Fibroblast of lung (primary cell): ENCODE measurements at regions not wholly inside any gene's neighbourhood (a gene's known extent, or its start where the extent isn't known, plus 50 kb on each side); places are given as distances from the start of the nearest gene placed in this dataset.

Source experiments
- DNase-seq, 2 donors: peaks; one replicate each; pipeline versions ENCODE4 v3.0.0 to v3.0.0-alpha.2; 2010; ENCODE audit warnings: low read depth in 2 of 2
- H2AFZ ChIP-seq: 2 replicates; pipeline ENCODE4 v1.5.1; 2012; ENCODE audit warnings: low read length, control low read depth, inconsistent platforms
- H3K27ac ChIP-seq: 2 replicates; pipeline ENCODE4 v1.5.1; 2011; ENCODE audit warnings: low read length, control low read depth; ENCODE audit not compliant: insufficient read depth
- H3K27me3 ChIP-seq: 2 replicates; pipeline ENCODE4 v1.5.1; 2011; ENCODE audit warnings: mild to moderate bottlenecking, low read length; ENCODE audit not compliant: control insufficient read depth, insufficient read depth
- H3K36me3 ChIP-seq: 2 replicates; pipeline ENCODE4 v1.5.1; 2011; ENCODE audit warnings: low read length; ENCODE audit not compliant: control insufficient read depth, insufficient read depth
- H3K4me1 ChIP-seq: 2 replicates; pipeline ENCODE4 v1.5.1; 2011; ENCODE audit warnings: low read length; ENCODE audit not compliant: control insufficient read depth, insufficient read depth; ENCODE audit errors: extremely low read depth
- H3K4me2 ChIP-seq: 2 replicates; pipeline ENCODE4 v1.5.1; 2011; ENCODE audit warnings: low read length, control low read depth; ENCODE audit not compliant: insufficient read depth; ENCODE audit errors: extremely low read depth
- H3K4me3 ChIP-seq, 4 experiments: fragments of 200-600 bp in 1 of 4; sonication (generic) in 1 of 4; replicated peaks in 1 of 4; 2 replicates each; pipeline ENCODE4 v1.5.1; 2011 to 2016; ENCODE audit warnings: low read length in 4 of 4, low read depth in 3 of 4, mild to moderate bottlenecking in 3 of 4, control low read depth in 2 of 4, inconsistent platforms in 1 of 4, mixed read lengths in 1 of 4; ENCODE audit not compliant: insufficient read depth in 1 of 4; ENCODE audit errors: control extremely low read depth in 1 of 4
- H3K79me2 ChIP-seq: 2 replicates; pipeline ENCODE4 v1.5.1; 2012; ENCODE audit warnings: mild to moderate bottlenecking, low read length, inconsistent platforms; ENCODE audit not compliant: control insufficient read depth, insufficient read depth
- H3K9ac ChIP-seq: 2 replicates; pipeline ENCODE4 v1.5.1; 2011; ENCODE audit warnings: mild to moderate bottlenecking, low read length, control low read depth; ENCODE audit not compliant: insufficient read depth
- H3K9me3 ChIP-seq: 2 replicates; pipeline ENCODE4 v1.5.1; 2012; ENCODE audit warnings: low read depth, low read length; ENCODE audit not compliant: control insufficient read depth, insufficient read depth
- H4K20me1 ChIP-seq: 2 replicates; pipeline ENCODE4 v1.5.1; 2011; ENCODE audit warnings: low read length; ENCODE audit not compliant: control insufficient read depth, insufficient read depth; ENCODE audit errors: extremely low read depth
- EZH2 ChIP-seq: IDR thresholded peaks from 2 replicates; pipeline ENCODE4 v1.5.1; 2012; ENCODE audit warnings: low read length, control low read depth, mild to moderate bottlenecking; ENCODE audit errors: missing control alignments
- TF ChIP-seq, protein P1 (sequence below), 2 donors: IDR thresholded peaks in 1 of 2; conservative IDR thresholded peaks in 1 of 2; 1 replicate in 1 of 2; 2 replicates in 1 of 2; pipeline ENCODE4 v1.5.1; 2011 to 2012; ENCODE audit warnings: low read length in 2 of 2, control low read depth in 1 of 2, inconsistent platforms in 1 of 2, low read depth in 1 of 2, mild to moderate bottlenecking in 1 of 2

DNA sequence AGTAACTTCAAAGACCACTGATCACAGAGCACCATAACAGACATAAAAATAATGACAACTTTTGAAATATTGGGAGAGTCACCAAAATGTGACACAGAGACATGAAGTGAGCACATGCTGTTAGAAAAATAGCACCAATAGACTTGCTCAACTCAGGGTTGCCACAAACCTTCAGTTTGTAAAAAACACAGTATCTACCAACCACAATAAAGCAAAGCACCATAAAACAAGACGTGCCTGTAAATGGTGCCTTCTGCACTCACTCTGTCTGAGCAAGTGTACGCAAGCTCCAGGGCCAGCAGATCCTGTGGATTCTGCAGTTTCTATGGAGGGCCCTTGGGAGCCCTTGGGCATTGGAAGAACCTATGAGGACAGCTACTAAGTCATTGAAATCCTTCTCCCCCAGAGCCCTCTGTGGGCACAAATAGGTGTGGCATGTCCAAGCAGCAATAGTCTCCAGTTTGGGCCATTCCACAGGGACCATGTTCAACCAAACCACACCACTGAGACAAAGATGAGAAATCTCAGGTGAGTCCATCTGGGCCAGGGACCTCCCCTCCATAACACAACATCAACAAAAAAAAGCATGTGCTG lies 116.9 kb upstream of the RAB4A start:
- H3K9ac ChIP-seq = no peak overlapping the region
- TF ChIP-seq, protein P1, sequence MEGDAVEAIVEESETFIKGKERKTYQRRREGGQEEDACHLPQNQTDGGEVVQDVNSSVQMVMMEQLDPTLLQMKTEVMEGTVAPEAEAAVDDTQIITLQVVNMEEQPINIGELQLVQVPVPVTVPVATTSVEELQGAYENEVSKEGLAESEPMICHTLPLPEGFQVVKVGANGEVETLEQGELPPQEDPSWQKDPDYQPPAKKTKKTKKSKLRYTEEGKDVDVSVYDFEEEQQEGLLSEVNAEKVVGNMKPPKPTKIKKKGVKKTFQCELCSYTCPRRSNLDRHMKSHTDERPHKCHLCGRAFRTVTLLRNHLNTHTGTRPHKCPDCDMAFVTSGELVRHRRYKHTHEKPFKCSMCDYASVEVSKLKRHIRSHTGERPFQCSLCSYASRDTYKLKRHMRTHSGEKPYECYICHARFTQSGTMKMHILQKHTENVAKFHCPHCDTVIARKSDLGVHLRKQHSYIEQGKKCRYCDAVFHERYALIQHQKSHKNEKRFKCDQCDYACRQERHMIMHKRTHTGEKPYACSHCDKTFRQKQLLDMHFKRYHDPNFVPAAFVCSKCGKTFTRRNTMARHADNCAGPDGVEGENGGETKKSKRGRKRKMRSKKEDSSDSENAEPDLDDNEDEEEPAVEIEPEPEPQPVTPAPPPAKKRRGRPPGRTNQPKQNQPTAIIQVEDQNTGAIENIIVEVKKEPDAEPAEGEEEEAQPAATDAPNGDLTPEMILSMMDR (conservative IDR thresholded peaks at IDR 0.05 in 1 of 2, IDR thresholded peaks at IDR 0.05 in 1 of 2; ENCODE audit: low read depth in 1 of 2, low read length in 2 of 2) = no peak
- no peak for TF ChIP-seq EZH2
- H3K4me3 ChIP-seq = no peak overlapping the region
- no peaks in the 10 kb centered on the region for H3K36me3 ChIP-seq
- no peaks in the 10 kb centered on the region for H3K79me2 ChIP-seq
- no peaks in the 10 kb centered on the region for H3K9me3 ChIP-seq
- H3K27ac ChIP-seq = no peak overlapping the region
- no peaks in the 10 kb centered on the region for H3K27me3 ChIP-seq
- H4K20me1 ChIP-seq = no peaks in the 10 kb centered on the region
- H2AFZ ChIP-seq = no peak overlapping the region
- H3K4me2 ChIP-seq = no peak overlapping the region
- no peaks in the 10 kb centered on the region for H3K4me1 ChIP-seq
- DNase-seq = no peak

DNA sequence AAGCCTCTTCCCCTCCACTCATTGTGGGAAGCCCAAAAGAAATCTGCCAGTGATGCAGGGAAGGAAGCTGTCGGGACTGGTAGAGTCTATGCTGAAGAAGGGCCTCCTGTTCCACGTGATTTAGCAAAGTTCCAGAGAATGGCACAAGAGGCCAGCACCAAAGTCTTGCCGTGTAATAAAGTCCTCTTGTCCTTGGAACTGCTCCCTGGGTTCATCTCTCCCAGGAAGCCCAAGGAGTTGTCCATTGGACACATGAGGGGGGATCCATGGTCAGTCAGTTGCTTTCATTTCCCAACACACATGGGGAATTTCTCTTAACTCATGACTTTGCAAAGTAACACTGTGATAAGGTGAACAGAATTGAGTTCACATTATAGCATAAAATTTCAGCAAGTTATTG lies 116.1 kb upstream of the RAB4A start:
- Histone ChIP-seq H3K4me2 (no peak overlapping the region), H3K79me2 (no peaks in the 10 kb centered on the region), H4K20me1 (no peaks in the 10 kb centered on the region), H3K27me3 (no peaks in the 10 kb centered on the region), H3K36me3 (no peaks in the 10 kb centered on the region), H3K9ac (no peak overlapping the region), H3K4me1 (no peaks in the 10 kb centered on the region), H3K4me3 (no peak overlapping the region), H2AFZ (no peak overlapping the region), H3K27ac (no peak overlapping the region), H3K9me3 (no peaks in the 10 kb centered on the region)
- no peak for DNase-seq
- TF ChIP-seq, protein P1 (conservative IDR thresholded peaks at IDR 0.05 in 1 of 2, IDR thresholded peaks at IDR 0.05 in 1 of 2; ENCODE audit: low read depth in 1 of 2, low read length in 2 of 2) = no peak
- TF ChIP-seq EZH2 = no peak

DNA sequence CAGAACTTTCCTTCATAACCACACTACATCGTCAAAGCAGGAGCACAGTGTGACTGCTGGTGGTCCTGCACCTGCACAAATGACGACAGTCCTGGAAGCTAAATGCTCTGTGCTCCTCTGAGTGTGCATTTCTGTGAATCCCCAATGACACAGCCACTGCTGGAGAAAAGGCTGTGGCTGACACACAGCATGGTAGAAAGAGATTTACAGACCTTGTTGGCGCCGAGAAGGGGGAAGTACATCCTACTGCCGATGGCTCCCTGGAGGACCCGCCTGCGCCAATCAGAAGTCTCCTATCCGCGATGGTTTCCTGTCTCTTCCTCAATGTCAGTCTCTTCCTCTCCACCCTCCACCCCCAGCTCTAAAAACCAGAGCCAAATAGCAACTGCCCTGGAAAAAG lies 115.4 kb upstream of the RAB4A start:
- H4K20me1 ChIP-seq = no peaks in the 10 kb centered on the region
- no peak overlapping the region for H3K27ac ChIP-seq
- no peaks in the 10 kb centered on the region for H3K79me2 ChIP-seq
- H3K9me3 ChIP-seq = no peaks in the 10 kb centered on the region
- no peak overlapping the region for H2AFZ ChIP-seq
- no peak overlapping the region for H3K4me2 ChIP-seq
- no peak for DNase-seq
- no peaks in the 10 kb centered on the region for H3K4me1 ChIP-seq
- H3K27me3 ChIP-seq = no peaks in the 10 kb centered on the region
- H3K36me3 ChIP-seq = no peaks in the 10 kb centered on the region
- TF ChIP-seq EZH2 = no peak
- TF ChIP-seq, protein P1 (conservative IDR thresholded peaks at IDR 0.05 in 1 of 2, IDR thresholded peaks at IDR 0.05 in 1 of 2; ENCODE audit: low read depth in 1 of 2, low read length in 2 of 2) = no peak
- no peak overlapping the region for H3K4me3 ChIP-seq
- H3K9ac ChIP-seq = no peak overlapping the region
